ENCODE measurements at regions not wholly inside any gene's neighbourhood (a gene's known extent, or its start where the extent isn't known, plus 50 kb on each side); places are given as distances from the start of the nearest gene placed in this dataset.

GRCh38 chr1:201774224-201774982 lies 54.6 kb upstream of the IPO9 start:
- TF ChIP-seq CTCF (IDR thresholded peaks at IDR 0.05) (no peak), POLR2A (IDR thresholded peaks at IDR 0.05) (no peak)
- Histone ChIP-seq H3K27me3 (no peaks in the 10 kb centered on the region), H3K9me3 (no peaks in the 10 kb centered on the region), H3K27ac (no peak overlapping the region), H3K36me3 (no peaks in the 10 kb centered on the region), H3K4me1 (no peaks in the 10 kb centered on the region), H3K4me3 (no peak overlapping the region)
- WGBS (ENCODE audit: insufficient coverage, low coverage, low lambda C conversion rate, missing lambda C conversion rate): 56% methylated on average over 4 of the region's 4 CpGs
- intact Hi-C loops (cut with DNase I): no loop called here
- DNase-seq (no peak), ATAC-seq (no peak)

GRCh38 chr1:201774983-201775344 lies 54.0 kb upstream of the IPO9 start:
- H3K9me3 ChIP-seq: no peaks in the 10 kb centered on the region
- ATAC-seq: no peak
- H3K4me1 ChIP-seq: no peaks in the 10 kb centered on the region
- no peaks in the 10 kb centered on the region for H3K27me3 ChIP-seq
- no peak overlapping the region for H3K4me3 ChIP-seq
- H3K27ac ChIP-seq: no peak overlapping the region
- DNase-seq: no peak
- intact Hi-C loops (cut with DNase I): no loop called here
- TF ChIP-seq POLR2A (IDR thresholded peaks at IDR 0.05) (no peak), CTCF (IDR thresholded peaks at IDR 0.05) (no peak)
- H3K36me3 ChIP-seq: no peaks in the 10 kb centered on the region
- 80% methylated on average over 1 of the region's 1 CpG for WGBS (ENCODE audit: insufficient coverage, low coverage, low lambda C conversion rate, missing lambda C conversion rate)

- H3K36me3 ChIP-seq: no peaks in the 10 kb centered on the region
- no peak overlapping the region for H3K27ac ChIP-seq
- no peak overlapping the region for H3K4me3 ChIP-seq
- H3K4me1 ChIP-seq: no peaks in the 10 kb centered on the region
- no peaks in the 10 kb centered on the region for H3K27me3 ChIP-seq
- intact Hi-C loops (cut with DNase I): no loop called here
- 88% methylated on average over 2 of the region's 3 CpGs for WGBS (ENCODE audit: insufficient coverage, low coverage, low lambda C conversion rate, missing lambda C conversion rate)
- DNase-seq (no peak), ATAC-seq (no peak)
- H3K9me3 ChIP-seq: no peaks in the 10 kb centered on the region
- TF ChIP-seq CTCF (IDR thresholded peaks at IDR 0.05) (no peak), POLR2A (IDR thresholded peaks at IDR 0.05) (no peak)
Observed at GRCh38 chr1:201775380-201775779, 53.6 kb upstream of the IPO9 start.

- Histone ChIP-seq H3K27ac (no peak overlapping the region), H3K36me3 (no peaks in the 10 kb centered on the region), H3K27me3 (no peaks in the 10 kb centered on the region), H3K4me1 (no peaks in the 10 kb centered on the region), H3K4me3 (no peak overlapping the region), H3K9me3 (no peaks in the 10 kb centered on the region)
- no peak for TF ChIP-seq CTCF (IDR thresholded peaks at IDR 0.05)
- no peak for TF ChIP-seq POLR2A (IDR thresholded peaks at IDR 0.05)
- ATAC-seq (no peak), DNase-seq (no peak)
- intact Hi-C loops (cut with DNase I): no loop called here
- WGBS (ENCODE audit: insufficient coverage, low coverage, low lambda C conversion rate, missing lambda C conversion rate): 63% methylated on average over 5 of the region's 5 CpGs
Observed at GRCh38 chr1:201778279-201779065, 50.5 kb upstream of the IPO9 start.

Small RNAs in the stretch of these regions (microRNA-seq; reads per million reads assigned to microRNA genes)
- gene MIR5191: 0 reads per million in 2 donors

Small RNAs in the stretch of these regions (small RNA-seq; reads per million reads assigned to genes)
- gene MIR5191: 0 reads per million in 2 experiments
- gene RNU6-501P: 0 reads per million in 2 experiments

All from right lobe of liver (tissue), 6 donors.